Stimulated activated naive CD8-positive, alpha-beta T cell treated with anti-CD3 and anti-CD28 coated beads, Interleukin-15, Interleukin-2, amounts not matched to agents 100 ng/mL and 50 ng/mL, for 24 hours (primary cell): ENCODE measurements at regions not wholly inside any gene's neighbourhood (a gene's known extent, or its start where the extent isn't known, plus 50 kb on each side); places are given as distances from the start of the nearest gene placed in this dataset.
"Not testable (repeated sequence)": the region's sequence is repeated elsewhere in the genome, so short reads cannot be mapped to it uniquely, and the experiment has no call there.

Experiments used
- H3K27ac Mint-ChIP-seq: one replicate; pipeline ENCODE4 v1.8.0; 2021; ENCODE audit warnings: mild to moderate bottlenecking, mixed read lengths
- H3K27me3 Mint-ChIP-seq: one replicate; pipeline ENCODE4 v1.8.0; 2021; ENCODE audit warnings: mixed read lengths
- H3K36me3 Mint-ChIP-seq: one replicate; pipeline ENCODE4 v1.8.0; 2021; ENCODE audit warnings: low read depth, mixed read lengths
- H3K4me1 Mint-ChIP-seq: one replicate; pipeline ENCODE4 v1.8.0; 2021; ENCODE audit warnings: low read depth, mixed read lengths
- H3K4me3 Mint-ChIP-seq: one replicate; pipeline ENCODE4 v1.8.0; 2021; ENCODE audit warnings: mild to moderate bottlenecking, mixed read lengths
- H3K9me3 Mint-ChIP-seq: one replicate; pipeline ENCODE4 v1.8.0; 2021; ENCODE audit warnings: mixed read lengths

- Mint-ChIP-seq H3K4me1 (no peaks in the 10 kb centered on the region), H3K36me3 (no peaks in the 10 kb centered on the region), H3K9me3 (no peaks in the 10 kb centered on the region), H3K4me3 (no peak overlapping the region), H3K27ac (no peak overlapping the region), H3K27me3 (peaks cover 8% of the 10 kb centered on the region)
Observed at GRCh38 chr20:4465855-4466545, 216.9 kb upstream of the ADRA1D start.

GRCh38 chr20:4465212-4465611, 216.1 kb upstream of the ADRA1D start:
- Mint-ChIP-seq H3K9me3 (no peaks in the 10 kb centered on the region), H3K4me1 (no peaks in the 10 kb centered on the region), H3K36me3 (no peaks in the 10 kb centered on the region), H3K4me3 (no peak overlapping the region), H3K27ac (no peak overlapping the region), H3K27me3 (peaks cover 9% of the 10 kb centered on the region)

GRCh38 chr20:4462801-4463200, 213.7 kb upstream of the ADRA1D start:
- not testable (repeated sequence) for H3K36me3 Mint-ChIP-seq, H3K9me3 Mint-ChIP-seq, H3K27ac Mint-ChIP-seq, H3K4me1 Mint-ChIP-seq, H3K27me3 Mint-ChIP-seq, H3K4me3 Mint-ChIP-seq

GRCh38 chr20:4459081-4459480, 210.0 kb upstream of the ADRA1D start:
- Mint-ChIP-seq H3K9me3 (no peaks in the 10 kb centered on the region), H3K27me3 (peaks cover 8% of the 10 kb centered on the region), H3K4me1 (no peaks in the 10 kb centered on the region)

GRCh38 chr20:4457566-4458543, 208.8 kb upstream of the ADRA1D start:
- Mint-ChIP-seq H3K27me3 (peaks cover 9% of the 10 kb centered on the region), H3K4me1 (no peaks in the 10 kb centered on the region), H3K36me3 (no peaks in the 10 kb centered on the region), H3K4me3 (no peak overlapping the region), H3K9me3 (no peaks in the 10 kb centered on the region), H3K27ac (no peak overlapping the region)

More at GRCh38 chr20:4459081-4459480, 210.0 kb upstream of the ADRA1D start:
- Mint-ChIP-seq H3K4me3 (no peak overlapping the region), H3K27ac (no peak overlapping the region), H3K36me3 (no peaks in the 10 kb centered on the region)

GRCh38 chr20:4455996-4456395, 206.9 kb upstream of the ADRA1D start:
- Mint-ChIP-seq H3K4me1 (no peaks in the 10 kb centered on the region), H3K36me3 (no peaks in the 10 kb centered on the region), H3K27me3 (peaks cover 7% of the 10 kb centered on the region), H3K9me3 (no peaks in the 10 kb centered on the region), H3K27ac (no peak overlapping the region), H3K4me3 (no peak overlapping the region)

- no peak overlapping the region for H3K4me3 Mint-ChIP-seq
- no peaks in the 10 kb centered on the region for H3K36me3 Mint-ChIP-seq
- no peak overlapping the region for H3K27ac Mint-ChIP-seq
- H3K9me3 Mint-ChIP-seq: no peaks in the 10 kb centered on the region
- H3K27me3 Mint-ChIP-seq: peaks cover 6% of the 10 kb centered on the region
- H3K4me1 Mint-ChIP-seq: no peaks in the 10 kb centered on the region
Observed at GRCh38 chr20:4455301-4455701, 206.2 kb upstream of the ADRA1D start.

DNA sequence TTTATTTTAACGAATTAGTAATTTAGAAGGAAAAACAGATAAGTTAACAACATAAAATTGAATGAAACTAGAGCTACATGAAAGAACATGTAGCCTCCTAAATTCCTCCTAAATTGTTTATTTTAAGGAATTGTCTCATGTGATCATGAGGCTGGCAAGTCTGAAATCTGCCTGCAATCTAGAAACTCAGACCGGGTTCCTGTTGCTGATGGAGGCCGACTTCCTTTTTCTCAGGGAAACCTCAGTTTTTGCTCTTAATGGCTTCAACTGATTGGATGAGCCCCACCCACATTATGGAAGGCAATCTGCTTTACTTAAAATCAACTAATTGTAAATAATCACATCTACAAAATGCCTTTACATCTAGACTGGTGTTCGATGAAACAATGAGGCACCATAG, 205.0 kb upstream of the ADRA1D start:
- no peaks in the 10 kb centered on the region for H3K36me3 Mint-ChIP-seq
- no peaks in the 10 kb centered on the region for H3K4me1 Mint-ChIP-seq
- H3K9me3 Mint-ChIP-seq: no peaks in the 10 kb centered on the region
- no peak overlapping the region for H3K27ac Mint-ChIP-seq
- H3K27me3 Mint-ChIP-seq: peaks cover 6% of the 10 kb centered on the region
- H3K4me3 Mint-ChIP-seq: no peak overlapping the region

GRCh38 chr20:4453359-4453758, 204.3 kb upstream of the ADRA1D start:
- Mint-ChIP-seq H3K36me3 (no peaks in the 10 kb centered on the region), H3K27ac (no peak overlapping the region), H3K9me3 (no peaks in the 10 kb centered on the region), H3K27me3 (peaks cover 6% of the 10 kb centered on the region), H3K4me3 (no peak overlapping the region), H3K4me1 (no peaks in the 10 kb centered on the region)

GRCh38 chr20:4451487-4452081, 202.5 kb upstream of the ADRA1D start:
- Mint-ChIP-seq H3K27me3 (peaks cover 6% of the 10 kb centered on the region), H3K4me3 (no peak overlapping the region), H3K27ac (no peak overlapping the region), H3K9me3 (no peaks in the 10 kb centered on the region), H3K36me3 (no peaks in the 10 kb centered on the region), H3K4me1 (no peaks in the 10 kb centered on the region)

DNA sequence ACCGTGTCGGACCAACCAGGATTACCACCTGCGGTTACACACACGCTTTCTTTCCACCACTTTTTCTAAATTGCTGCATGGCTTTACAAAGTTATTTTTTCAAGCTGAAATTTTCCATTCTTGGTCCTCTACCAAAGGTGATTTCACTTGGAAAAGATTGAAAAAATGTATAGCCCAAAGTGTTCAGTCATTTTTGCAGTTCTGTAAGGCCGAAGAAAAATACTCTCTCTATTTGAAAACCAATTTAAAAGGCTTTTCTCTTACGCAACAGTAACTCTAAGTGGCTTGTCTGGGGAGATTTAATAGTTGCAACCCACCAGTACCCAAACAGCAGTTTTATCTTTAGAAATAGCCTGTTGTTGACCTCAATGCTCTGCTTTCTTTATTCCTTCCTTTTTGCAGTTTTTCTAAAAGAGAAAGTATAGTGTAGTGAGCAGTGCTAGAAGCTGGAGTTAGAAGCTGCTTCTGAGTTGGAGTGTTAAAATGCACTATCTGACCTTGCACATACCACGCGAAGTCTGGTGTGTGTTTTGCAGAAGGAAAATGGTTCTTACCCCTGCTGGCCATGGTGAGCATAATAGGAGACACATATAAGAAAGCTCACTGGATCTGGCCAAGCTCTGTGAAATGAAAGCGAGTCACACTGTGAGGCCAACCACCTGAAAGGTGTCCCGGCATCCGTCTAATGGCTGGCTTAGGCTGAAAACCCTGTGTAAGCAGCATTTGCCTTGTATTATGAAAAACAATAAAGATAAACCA, 201.0 kb upstream of the ADRA1D start:
- no peak overlapping the region for H3K4me3 Mint-ChIP-seq
- H3K27me3 Mint-ChIP-seq: peaks cover 9% of the 10 kb centered on the region
- H3K4me1 Mint-ChIP-seq: no peaks in the 10 kb centered on the region
- H3K27ac Mint-ChIP-seq: no peak overlapping the region
- H3K9me3 Mint-ChIP-seq: no peaks in the 10 kb centered on the region
- no peaks in the 10 kb centered on the region for H3K36me3 Mint-ChIP-seq

DNA sequence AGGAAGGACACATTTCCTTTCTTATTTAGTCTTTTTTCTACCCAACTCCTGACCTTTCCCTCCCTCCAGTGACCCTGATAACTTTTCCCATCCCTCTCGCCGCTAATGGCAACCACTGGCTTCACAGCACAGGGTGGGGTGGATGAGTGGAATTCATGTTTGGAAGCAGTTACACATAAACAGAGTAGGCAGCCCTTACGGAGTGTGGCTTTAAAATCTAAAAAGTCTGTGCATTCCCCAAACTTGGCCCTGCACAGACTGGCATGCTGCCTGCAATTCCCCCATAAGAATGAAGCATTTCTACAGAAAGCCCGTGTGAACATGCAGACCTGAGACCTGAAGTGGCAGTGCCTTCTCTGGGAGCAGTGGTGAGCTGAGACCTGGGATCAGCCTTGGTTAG, 196.7 kb upstream of the ADRA1D start:
- H3K4me3 Mint-ChIP-seq: no peak overlapping the region
- no peaks in the 10 kb centered on the region for H3K4me1 Mint-ChIP-seq
- H3K9me3 Mint-ChIP-seq: no peaks in the 10 kb centered on the region
- no peak overlapping the region for H3K27ac Mint-ChIP-seq
- peaks cover 3% of the 10 kb centered on the region for H3K27me3 Mint-ChIP-seq
- no peaks in the 10 kb centered on the region for H3K36me3 Mint-ChIP-seq

DNA sequence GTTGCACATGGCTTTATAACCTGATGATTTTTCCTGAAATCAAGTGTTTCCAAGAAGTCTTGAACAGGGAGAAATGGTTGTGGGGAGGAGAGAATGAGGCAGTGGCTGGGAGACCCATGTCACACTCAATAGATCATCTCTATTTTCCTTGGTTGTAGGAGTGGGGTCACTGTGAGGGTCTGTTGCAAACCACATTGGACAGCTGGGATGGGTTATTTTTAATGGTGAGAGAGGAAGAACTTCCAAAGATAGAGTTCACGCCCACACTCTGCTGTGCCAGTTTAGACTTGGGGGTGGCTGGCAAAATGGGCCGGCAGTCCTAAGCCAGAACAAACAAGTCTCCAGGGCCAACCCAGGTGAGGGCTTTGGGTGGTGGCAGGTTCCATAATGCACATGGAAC, 196.2 kb upstream of the ADRA1D start:
- Mint-ChIP-seq H3K27ac (no peak overlapping the region), H3K4me3 (no peak overlapping the region), H3K4me1 (no peaks in the 10 kb centered on the region), H3K36me3 (no peaks in the 10 kb centered on the region), H3K9me3 (no peaks in the 10 kb centered on the region), H3K27me3 (peaks cover 3% of the 10 kb centered on the region)

- Mint-ChIP-seq H3K27me3 (peaks cover 3% of the 10 kb centered on the region), H3K4me3 (no peak overlapping the region), H3K9me3 (no peaks in the 10 kb centered on the region), H3K36me3 (no peaks in the 10 kb centered on the region), H3K27ac (no peak overlapping the region), H3K4me1 (no peaks in the 10 kb centered on the region)
Observed at GRCh38 chr20:4444404-4444803, 195.3 kb upstream of the ADRA1D start.
